ENCODE measurements at regions not wholly inside any gene's neighbourhood (a gene's known extent, or its start where the extent isn't known, plus 50 kb on each side); places are given as distances from the start of the nearest gene placed in this dataset.

DNA sequence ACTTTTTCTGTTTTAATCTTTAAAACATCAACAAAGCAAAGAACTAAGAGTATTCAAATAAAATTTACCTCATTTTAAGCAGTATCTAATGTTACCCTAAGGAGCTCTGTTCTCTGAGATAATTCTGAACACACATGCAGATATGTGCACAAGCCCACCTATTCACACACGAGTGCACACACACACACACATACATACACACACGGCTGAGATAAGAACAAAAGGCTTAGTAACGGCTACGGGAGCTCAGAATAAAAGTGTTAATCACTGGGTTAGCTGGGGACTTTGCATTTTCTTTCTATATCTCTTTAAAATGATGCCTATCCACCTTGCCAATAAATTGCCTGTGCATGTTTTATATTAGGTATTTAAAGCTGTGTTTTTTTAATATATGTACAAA is 1096.3 kb downstream of the GALC start:
- POLR2A ChIA-PET, result no interaction called here
- no peaks in the 10 kb centered on the region for H3K36me3 ChIP-seq (ENCODE audit: control insufficient read depth in 4 of 4, insufficient read depth in 4 of 4, low read length in 3 of 4)
- CTCF ChIA-PET, result interaction anchor here (1.2 to 2.2 kb wide), 2 partner anchors 8 to 10 kb away, joined by 3 to 6 read pairs; no protein-coding TSS in a partner anchor
- no peak overlapping the region for H3K4me3 ChIP-seq (ENCODE audit: control insufficient read depth in 1 of 7, extremely low read depth in 1 of 7, insufficient read depth in 4 of 7, low read depth in 2 of 7, low read length in 6 of 7)
- WGBS (ENCODE audit: insufficient coverage), result 95% methylated on average over 4 of the region's 4 CpGs
- no peak for DNase-seq
- no peaks in the 10 kb centered on the region for H3K27me3 ChIP-seq (replicated peaks in 2 of 5; ENCODE audit: control insufficient read depth in 4 of 5, insufficient read depth in 5 of 5, low read length in 4 of 5)
- H3K9me3 ChIP-seq (ENCODE audit: control extremely low read depth in 1 of 5, control insufficient read depth in 4 of 5, insufficient read depth in 2 of 5, low read depth in 1 of 5, low read length in 4 of 5), result no peaks in the 10 kb centered on the region
- no peaks in the 10 kb centered on the region for H3K4me1 ChIP-seq (ENCODE audit: control extremely low read depth in 1 of 4, control insufficient read depth in 4 of 4, insufficient read depth in 4 of 4, low read length in 3 of 4)
- H3K27ac ChIP-seq (ENCODE audit: insufficient read depth in 1 of 2, low read depth in 1 of 2, low read length in 2 of 2, poor library complexity in 1 of 2, severe bottlenecking in 2 of 2), result no peak overlapping the region

DNA sequence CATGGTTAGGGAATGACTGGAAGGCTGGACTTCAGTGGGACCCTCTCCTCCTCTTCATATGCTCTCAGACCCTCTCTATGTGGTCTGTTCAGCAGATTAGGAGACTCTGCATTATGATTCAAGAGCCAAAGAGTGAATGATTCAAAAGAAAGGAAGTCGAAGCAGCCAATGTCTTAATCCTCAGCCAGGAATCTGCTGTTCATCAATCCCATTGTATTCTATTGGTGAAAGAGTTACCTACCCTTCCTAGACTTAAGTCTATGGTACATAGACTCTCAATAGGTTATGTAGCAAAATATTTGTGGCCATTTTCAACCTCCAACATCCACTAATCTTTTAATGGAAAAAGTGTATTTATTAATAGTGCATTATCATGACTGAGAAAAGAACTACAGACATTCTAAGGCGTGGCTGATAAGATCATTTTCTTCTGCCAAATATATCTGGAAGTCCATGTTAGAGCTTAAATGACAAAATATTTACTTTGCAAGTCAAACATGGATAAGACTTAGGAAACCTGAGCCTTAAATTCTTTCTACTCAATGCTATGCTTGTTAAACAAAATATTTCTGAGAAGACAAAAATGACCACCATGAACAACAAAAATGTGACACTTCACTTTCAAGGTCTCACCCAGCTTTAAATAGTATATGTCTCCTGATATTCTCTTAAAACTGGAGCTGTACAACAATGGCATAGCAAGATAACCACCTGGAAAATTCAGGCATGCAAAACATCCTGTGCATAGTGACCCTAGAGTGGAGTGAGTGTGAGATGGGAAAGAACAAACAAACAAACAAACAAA is 1100.6 kb downstream of the GALC start:
- WGBS (ENCODE audit: insufficient coverage), result no CpG with 5 or more reads among the region's 2 CpGs
- CTCF ChIA-PET, result no interaction called here
- no peak overlapping the region for H3K27ac ChIP-seq (ENCODE audit: insufficient read depth in 1 of 2, low read depth in 1 of 2, low read length in 2 of 2, poor library complexity in 1 of 2, severe bottlenecking in 2 of 2)
- H3K4me3 ChIP-seq (ENCODE audit: control insufficient read depth in 1 of 7, extremely low read depth in 1 of 7, insufficient read depth in 4 of 7, low read depth in 2 of 7, low read length in 6 of 7), result no peak overlapping the region
- H3K36me3 ChIP-seq (ENCODE audit: control insufficient read depth in 4 of 4, insufficient read depth in 4 of 4, low read length in 3 of 4), result no peaks in the 10 kb centered on the region
- H3K4me1 ChIP-seq (ENCODE audit: control extremely low read depth in 1 of 4, control insufficient read depth in 4 of 4, insufficient read depth in 4 of 4, low read length in 3 of 4), result no peaks in the 10 kb centered on the region
- no peaks in the 10 kb centered on the region for H3K27me3 ChIP-seq (replicated peaks in 2 of 5; ENCODE audit: control insufficient read depth in 4 of 5, insufficient read depth in 5 of 5, low read length in 4 of 5)
- POLR2A ChIA-PET, result no interaction called here
- no peaks in the 10 kb centered on the region for H3K9me3 ChIP-seq (ENCODE audit: control extremely low read depth in 1 of 5, control insufficient read depth in 4 of 5, insufficient read depth in 2 of 5, low read depth in 1 of 5, low read length in 4 of 5)
- no peak for DNase-seq

DNA sequence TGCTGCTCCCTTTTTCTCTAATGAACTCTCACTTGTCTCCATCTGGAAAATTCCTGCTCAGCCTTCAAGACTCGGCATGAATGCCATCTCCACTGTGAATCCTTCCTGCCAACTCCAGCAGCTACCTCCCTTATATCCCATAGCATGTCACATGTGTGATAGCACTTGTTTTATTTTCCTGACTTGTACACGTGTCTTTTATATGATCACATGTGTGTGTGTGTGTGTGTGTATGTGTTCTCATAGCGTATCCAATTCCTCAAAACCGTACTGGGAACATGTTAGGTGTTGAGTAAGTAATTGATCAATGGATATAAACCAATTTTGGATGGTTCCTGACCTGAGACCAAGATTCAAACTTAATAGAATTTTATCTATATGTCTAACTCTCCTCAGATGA is 1107.7 kb downstream of the GALC start:
- Histone ChIP-seq H3K27ac (ENCODE audit: insufficient read depth in 1 of 2, low read depth in 1 of 2, low read length in 2 of 2, poor library complexity in 1 of 2, severe bottlenecking in 2 of 2) (no peak overlapping the region), H3K27me3 (replicated peaks in 2 of 5; ENCODE audit: control insufficient read depth in 4 of 5, insufficient read depth in 5 of 5, low read length in 4 of 5) (no peaks in the 10 kb centered on the region), H3K4me3 (ENCODE audit: control insufficient read depth in 1 of 7, extremely low read depth in 1 of 7, insufficient read depth in 4 of 7, low read depth in 2 of 7, low read length in 6 of 7) (no peak overlapping the region), H3K9me3 (ENCODE audit: control extremely low read depth in 1 of 5, control insufficient read depth in 4 of 5, insufficient read depth in 2 of 5, low read depth in 1 of 5, low read length in 4 of 5) (no peaks in the 10 kb centered on the region), H3K4me1 (ENCODE audit: control extremely low read depth in 1 of 4, control insufficient read depth in 4 of 4, insufficient read depth in 4 of 4, low read length in 3 of 4) (no peaks in the 10 kb centered on the region), H3K36me3 (ENCODE audit: control insufficient read depth in 4 of 4, insufficient read depth in 4 of 4, low read length in 3 of 4) (no peaks in the 10 kb centered on the region)
- POLR2A ChIA-PET, result no interaction called here
- no peak for DNase-seq
- 100% methylated on average over 1 of the region's 4 CpGs for WGBS (ENCODE audit: insufficient coverage)
- CTCF ChIA-PET, result no interaction called here

DNA sequence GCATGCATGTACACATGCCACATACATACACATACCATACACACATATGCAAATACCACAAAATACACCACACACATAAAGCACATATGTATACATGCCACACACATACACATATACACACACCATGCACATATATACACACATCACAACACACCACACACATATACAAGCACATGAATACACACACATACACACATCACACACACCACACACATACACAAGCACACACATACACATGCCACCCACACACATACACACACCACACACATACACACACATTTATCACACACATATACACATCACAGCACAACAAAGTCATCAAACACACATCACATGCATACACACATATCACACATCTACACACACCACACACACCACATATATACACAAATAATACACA is 1108.5 kb downstream of the GALC start:
- Histone ChIP-seq H3K9me3 (ENCODE audit: control extremely low read depth in 1 of 5, control insufficient read depth in 4 of 5, insufficient read depth in 2 of 5, low read depth in 1 of 5, low read length in 4 of 5) (no peaks in the 10 kb centered on the region), H3K4me3 (ENCODE audit: control insufficient read depth in 1 of 7, extremely low read depth in 1 of 7, insufficient read depth in 4 of 7, low read depth in 2 of 7, low read length in 6 of 7) (no peak overlapping the region), H3K27ac (ENCODE audit: insufficient read depth in 1 of 2, low read depth in 1 of 2, low read length in 2 of 2, poor library complexity in 1 of 2, severe bottlenecking in 2 of 2) (no peak overlapping the region), H3K27me3 (replicated peaks in 2 of 5; ENCODE audit: control insufficient read depth in 4 of 5, insufficient read depth in 5 of 5, low read length in 4 of 5) (no peaks in the 10 kb centered on the region), H3K36me3 (ENCODE audit: control insufficient read depth in 4 of 4, insufficient read depth in 4 of 4, low read length in 3 of 4) (no peaks in the 10 kb centered on the region), H3K4me1 (ENCODE audit: control extremely low read depth in 1 of 4, control insufficient read depth in 4 of 4, insufficient read depth in 4 of 4, low read length in 3 of 4) (no peaks in the 10 kb centered on the region)
- ChIA-PET CTCF (no interaction called here), POLR2A (no interaction called here)
- DNase-seq, result no peak

DNA sequence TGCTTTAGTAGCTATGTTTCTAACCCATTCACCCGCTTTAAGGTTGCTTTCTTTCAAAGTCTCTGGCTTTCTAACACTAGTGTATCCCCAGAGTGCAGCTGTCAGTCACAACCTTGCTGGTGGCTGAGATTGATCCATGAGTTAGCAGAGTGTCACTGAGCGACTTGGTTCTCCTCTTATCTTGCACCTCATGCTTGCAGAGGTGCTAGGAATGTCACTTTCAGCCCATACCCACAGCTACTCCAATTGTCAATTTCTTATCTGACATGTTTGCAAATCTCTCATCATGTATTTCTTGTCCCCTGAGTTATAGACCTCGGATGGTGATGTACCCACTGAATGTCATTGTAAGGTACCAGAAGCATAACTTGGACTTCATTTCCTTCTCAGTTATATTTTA is 1110.2 kb downstream of the GALC start:
- Histone ChIP-seq H3K4me1 (ENCODE audit: control extremely low read depth in 1 of 4, control insufficient read depth in 4 of 4, insufficient read depth in 4 of 4, low read length in 3 of 4) (no peaks in the 10 kb centered on the region), H3K9me3 (ENCODE audit: control extremely low read depth in 1 of 5, control insufficient read depth in 4 of 5, insufficient read depth in 2 of 5, low read depth in 1 of 5, low read length in 4 of 5) (no peaks in the 10 kb centered on the region), H3K27me3 (replicated peaks in 2 of 5; ENCODE audit: control insufficient read depth in 4 of 5, insufficient read depth in 5 of 5, low read length in 4 of 5) (no peaks in the 10 kb centered on the region), H3K36me3 (ENCODE audit: control insufficient read depth in 4 of 4, insufficient read depth in 4 of 4, low read length in 3 of 4) (no peaks in the 10 kb centered on the region), H3K4me3 (ENCODE audit: control insufficient read depth in 1 of 7, extremely low read depth in 1 of 7, insufficient read depth in 4 of 7, low read depth in 2 of 7, low read length in 6 of 7) (no peak overlapping the region), H3K27ac (ENCODE audit: insufficient read depth in 1 of 2, low read depth in 1 of 2, low read length in 2 of 2, poor library complexity in 1 of 2, severe bottlenecking in 2 of 2) (no peak overlapping the region)
- WGBS (ENCODE audit: insufficient coverage), result 58% methylated on average over 2 of the region's 3 CpGs
- POLR2A ChIA-PET, result no interaction called here
- DNase-seq, result no peak
- CTCF ChIA-PET, result no interaction called here

DNA sequence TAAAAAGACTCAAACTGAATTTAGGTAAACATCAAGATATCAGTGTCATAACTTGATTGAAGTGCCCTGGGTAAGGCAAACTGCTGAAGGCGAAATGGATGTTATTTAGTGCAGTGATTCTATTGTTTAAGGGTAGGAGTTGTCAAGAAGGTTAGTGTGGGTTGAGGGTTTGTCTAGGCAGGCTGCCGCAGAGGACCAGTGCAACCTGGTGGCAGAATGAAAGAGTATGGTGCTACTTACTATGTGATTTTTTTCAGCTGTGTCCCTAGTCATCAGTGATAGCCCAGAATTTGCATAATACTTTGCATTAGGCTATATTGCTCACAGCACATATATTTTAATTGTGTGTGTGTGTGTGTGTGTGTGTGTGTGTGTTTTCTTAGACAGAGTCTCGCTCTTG is 1127.0 kb downstream of the GALC start:
- Histone ChIP-seq H3K36me3 (ENCODE audit: control insufficient read depth in 4 of 4, insufficient read depth in 4 of 4, low read length in 3 of 4) (no peaks in the 10 kb centered on the region), H3K27me3 (replicated peaks in 2 of 5; ENCODE audit: control insufficient read depth in 4 of 5, insufficient read depth in 5 of 5, low read length in 4 of 5) (no peaks in the 10 kb centered on the region), H3K4me3 (ENCODE audit: control insufficient read depth in 1 of 7, extremely low read depth in 1 of 7, insufficient read depth in 4 of 7, low read depth in 2 of 7, low read length in 6 of 7) (no peak overlapping the region), H3K9me3 (ENCODE audit: control extremely low read depth in 1 of 5, control insufficient read depth in 4 of 5, insufficient read depth in 2 of 5, low read depth in 1 of 5, low read length in 4 of 5) (no peaks in the 10 kb centered on the region), H3K4me1 (ENCODE audit: control extremely low read depth in 1 of 4, control insufficient read depth in 4 of 4, insufficient read depth in 4 of 4, low read length in 3 of 4) (no peaks in the 10 kb centered on the region), H3K27ac (ENCODE audit: insufficient read depth in 1 of 2, low read depth in 1 of 2, low read length in 2 of 2, poor library complexity in 1 of 2, severe bottlenecking in 2 of 2) (no peak overlapping the region)
- no peak for DNase-seq
- ChIA-PET POLR2A (no interaction called here), CTCF (no interaction called here)
- 100% methylated on average over 1 of the region's 3 CpGs for WGBS (ENCODE audit: insufficient coverage)

DNA sequence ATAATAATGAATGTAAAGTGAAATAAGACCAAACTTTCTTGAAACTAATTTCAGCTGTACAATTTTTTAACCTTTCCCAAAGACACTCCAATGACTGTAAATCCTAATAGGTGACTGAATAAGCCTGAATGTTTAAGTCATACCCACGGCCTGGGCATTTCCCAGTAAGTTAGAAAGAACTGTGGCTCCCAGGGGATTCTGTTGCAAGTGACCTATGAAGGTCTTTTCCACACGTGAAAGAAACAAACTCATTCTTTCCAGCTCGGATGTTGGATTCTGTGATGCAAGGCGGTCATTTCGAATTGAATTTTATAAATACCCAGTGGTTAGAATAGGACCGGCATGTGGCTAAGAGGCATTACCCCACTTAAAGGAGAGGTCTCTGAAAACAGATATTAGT is 1134.4 kb downstream of the GALC start:
- 97% methylated on average over 4 of the region's 6 CpGs for WGBS (ENCODE audit: insufficient coverage)
- ChIA-PET CTCF (no interaction called here), POLR2A (no interaction called here)
- no peak overlapping the region for H3K4me3 ChIP-seq (ENCODE audit: control insufficient read depth in 1 of 7, extremely low read depth in 1 of 7, insufficient read depth in 4 of 7, low read depth in 2 of 7, low read length in 6 of 7)
- H3K9me3 ChIP-seq (ENCODE audit: control extremely low read depth in 1 of 5, control insufficient read depth in 4 of 5, insufficient read depth in 2 of 5, low read depth in 1 of 5, low read length in 4 of 5), result no peaks in the 10 kb centered on the region
- no peaks in the 10 kb centered on the region for H3K4me1 ChIP-seq (ENCODE audit: control extremely low read depth in 1 of 4, control insufficient read depth in 4 of 4, insufficient read depth in 4 of 4, low read length in 3 of 4)
- DNase-seq, result no peak
- H3K27ac ChIP-seq (ENCODE audit: insufficient read depth in 1 of 2, low read depth in 1 of 2, low read length in 2 of 2, poor library complexity in 1 of 2, severe bottlenecking in 2 of 2), result no peak overlapping the region
- no peaks in the 10 kb centered on the region for H3K27me3 ChIP-seq (replicated peaks in 2 of 5; ENCODE audit: control insufficient read depth in 4 of 5, insufficient read depth in 5 of 5, low read length in 4 of 5)
- H3K36me3 ChIP-seq (ENCODE audit: control insufficient read depth in 4 of 4, insufficient read depth in 4 of 4, low read length in 3 of 4), result no peaks in the 10 kb centered on the region

Data from common myeloid progenitor, CD34-positive (primary cell).